ENCODE measurements at regions not wholly inside any gene's neighbourhood (a gene's known extent, or its start where the extent isn't known, plus 50 kb on each side); places are given as distances from the start of the nearest gene placed in this dataset.

DNA sequence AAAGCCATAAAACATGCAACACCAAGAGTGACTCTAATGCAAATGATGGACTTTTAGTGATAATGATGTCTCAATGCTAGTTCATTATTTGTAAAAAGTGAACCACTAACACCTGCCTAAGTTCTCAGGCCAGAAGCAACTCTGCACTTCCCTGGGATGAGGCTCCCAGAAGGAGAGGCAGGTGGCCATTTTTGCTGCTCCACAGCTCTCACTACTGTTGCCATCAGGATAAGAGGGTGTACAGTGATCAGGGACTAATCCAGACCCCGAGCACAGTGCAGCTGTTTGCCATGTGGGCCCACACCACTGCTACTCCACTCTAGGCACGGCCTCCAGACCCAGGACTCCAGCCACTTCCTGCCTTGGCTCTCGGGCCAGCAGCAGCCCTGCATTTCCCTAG, 828.3 kb upstream of the MIR17HG start:
- no peak for DNase-seq

DNA sequence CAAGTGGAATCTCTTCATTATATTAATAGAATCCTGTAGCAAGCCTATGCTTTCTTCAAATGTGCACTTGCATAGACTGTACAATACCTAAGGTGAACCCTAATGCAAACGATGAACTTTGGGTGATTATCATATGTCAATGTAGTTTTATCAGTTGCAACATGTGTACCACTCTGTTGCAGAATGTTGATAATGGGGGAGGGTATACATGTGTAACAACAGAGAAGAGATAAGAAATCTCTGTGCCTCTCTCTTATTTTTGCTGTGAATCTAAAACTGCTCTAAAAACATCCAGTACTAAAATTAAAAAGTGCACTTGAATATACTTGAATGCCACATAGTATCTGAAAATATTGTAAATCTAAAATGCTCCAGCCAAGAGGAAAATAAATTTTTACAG, 820.8 kb upstream of the MIR17HG start:
- DNase-seq: no peak

DNA sequence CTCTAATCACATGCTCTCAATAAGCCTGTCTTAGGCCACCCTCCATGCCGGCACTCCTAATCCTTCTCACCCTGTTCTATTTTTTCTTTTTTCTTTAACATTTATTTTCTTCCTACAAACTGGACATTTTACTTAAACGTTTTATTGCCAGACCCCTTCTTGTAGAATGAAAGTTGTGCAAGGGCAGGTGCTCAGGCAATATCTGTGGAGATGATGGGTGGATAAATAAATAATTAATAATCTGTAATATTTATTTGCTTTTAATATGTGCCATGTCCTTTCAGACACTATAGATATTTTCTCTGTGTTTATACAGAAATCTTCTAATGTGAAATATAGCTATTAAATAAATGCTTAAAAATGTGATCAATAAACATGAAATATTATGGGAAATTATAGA, 815.7 kb upstream of the MIR17HG start:
- no peak for DNase-seq

DNA sequence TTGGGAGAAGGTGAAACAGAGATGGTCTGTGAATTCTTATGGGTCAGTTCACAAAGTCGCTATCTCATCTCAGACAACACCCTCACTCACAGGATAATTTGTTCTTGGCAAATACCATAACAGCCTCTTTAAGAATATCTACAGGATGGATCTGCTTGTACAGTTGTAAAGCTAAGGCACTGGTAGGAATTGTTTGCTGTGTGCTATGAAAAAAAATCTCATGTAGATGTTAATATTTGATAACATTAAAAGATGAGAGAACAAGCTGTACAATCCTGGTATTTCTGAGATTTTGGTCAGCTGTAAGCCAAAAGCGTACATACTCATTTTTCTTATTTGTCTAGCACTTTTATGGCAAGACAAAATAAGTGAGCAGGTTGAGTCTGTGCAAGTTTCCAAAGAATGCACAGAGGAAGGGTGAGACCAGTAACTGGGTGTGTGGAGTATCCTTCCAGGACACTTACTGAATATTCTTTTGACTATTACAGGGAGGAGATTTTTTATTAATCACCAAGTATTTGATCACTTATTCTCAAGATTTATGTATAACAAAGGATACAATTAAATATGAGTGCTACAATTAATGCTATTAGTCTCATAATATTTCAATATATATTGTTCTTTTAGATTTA, 814.5 kb upstream of the MIR17HG start:
- no peak for DNase-seq

- DNase-seq: peak in 1 of 2 donors; percentile 37
Observed at GRCh38 chr13:90533866-90534265, 813.6 kb upstream of the MIR17HG start.

GRCh38 chr13:90534617-90535370, 812.7 kb upstream of the MIR17HG start:
- DNase-seq: no peak

DNA sequence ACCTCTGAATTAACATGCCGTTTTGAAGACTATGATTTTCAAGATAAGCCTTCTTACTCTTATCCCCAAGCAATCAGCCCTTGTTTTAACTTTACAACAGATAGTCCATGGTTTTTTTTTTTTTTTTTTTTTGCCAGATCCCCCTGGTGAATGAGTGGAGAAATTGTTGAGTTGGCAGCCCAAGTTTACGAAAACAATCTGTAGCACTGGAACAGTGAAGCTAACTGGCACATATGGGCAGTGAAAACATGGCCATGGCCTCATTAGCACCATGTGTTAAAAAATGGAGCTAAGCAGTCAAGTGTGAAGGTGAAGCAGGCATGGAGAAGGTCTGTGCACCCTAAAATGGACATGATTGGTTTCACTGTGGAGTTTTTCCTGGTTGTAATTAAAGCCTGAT, 812.1 kb upstream of the MIR17HG start:
- no peak for DNase-seq

DNA sequence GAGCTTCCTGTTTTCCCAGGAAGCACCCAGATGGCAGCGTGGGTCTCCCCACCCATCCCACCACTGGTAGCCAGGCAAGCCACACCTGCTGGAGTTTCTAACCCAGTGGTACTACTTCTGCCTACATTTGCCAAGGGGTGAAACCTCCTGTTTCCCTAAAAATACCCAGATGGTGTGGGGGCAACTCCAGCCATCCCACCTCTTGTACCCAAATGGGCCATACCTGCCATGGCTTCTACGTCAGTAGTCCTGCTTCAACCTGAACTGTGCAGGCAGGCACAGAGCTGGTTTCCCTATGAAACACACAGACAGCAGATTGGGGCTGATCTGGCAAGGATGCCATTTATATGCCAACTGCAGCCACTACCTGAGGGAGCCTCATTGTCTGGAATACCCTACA, 809.4 kb upstream of the MIR17HG start:
- no peak for DNase-seq

DNA sequence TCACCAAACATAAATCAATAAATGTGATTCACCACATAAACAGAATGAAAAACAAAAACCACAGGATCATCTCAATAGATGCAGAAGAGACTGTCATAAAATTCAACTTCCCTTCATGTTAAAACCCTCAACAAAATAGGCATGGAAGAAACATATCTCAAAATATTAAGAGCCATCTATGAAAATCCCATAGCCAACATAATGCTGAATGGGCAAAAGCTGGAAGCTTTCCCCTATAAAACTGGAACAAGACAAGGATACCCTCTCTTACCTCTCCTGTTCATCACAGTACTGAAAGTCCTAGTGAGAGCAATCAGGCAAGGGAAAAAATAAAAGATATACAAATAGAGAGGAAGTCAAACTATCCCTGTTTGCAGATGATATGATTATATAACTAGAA, 806.1 kb upstream of the MIR17HG start:
- no peak for DNase-seq

DNA sequence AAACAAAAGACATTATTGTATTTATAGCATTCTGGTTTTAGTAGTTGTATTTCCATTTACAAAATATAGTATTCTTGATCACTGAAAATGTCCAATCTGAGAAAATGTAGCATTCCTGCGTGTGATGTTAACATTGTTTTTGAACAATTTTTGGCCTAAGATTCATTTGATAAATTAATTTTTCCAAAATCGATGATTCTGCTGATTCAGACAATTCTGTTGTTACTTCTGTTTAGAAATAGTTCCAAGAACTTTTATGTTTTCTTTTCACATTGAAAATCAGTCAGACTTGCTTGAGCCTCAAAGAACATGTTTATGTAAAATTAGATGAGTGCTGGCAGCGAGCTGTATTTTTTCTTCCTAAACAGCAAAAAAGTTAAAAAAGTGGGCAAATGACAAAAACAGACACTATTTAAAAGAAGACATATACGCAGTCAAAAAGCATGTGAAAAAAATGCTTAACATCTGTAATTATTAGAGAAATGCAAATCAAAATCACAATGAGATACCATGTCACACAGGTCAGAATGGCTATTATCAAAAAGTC, 804.5 kb upstream of the MIR17HG start:
- no peak for DNase-seq

DNA sequence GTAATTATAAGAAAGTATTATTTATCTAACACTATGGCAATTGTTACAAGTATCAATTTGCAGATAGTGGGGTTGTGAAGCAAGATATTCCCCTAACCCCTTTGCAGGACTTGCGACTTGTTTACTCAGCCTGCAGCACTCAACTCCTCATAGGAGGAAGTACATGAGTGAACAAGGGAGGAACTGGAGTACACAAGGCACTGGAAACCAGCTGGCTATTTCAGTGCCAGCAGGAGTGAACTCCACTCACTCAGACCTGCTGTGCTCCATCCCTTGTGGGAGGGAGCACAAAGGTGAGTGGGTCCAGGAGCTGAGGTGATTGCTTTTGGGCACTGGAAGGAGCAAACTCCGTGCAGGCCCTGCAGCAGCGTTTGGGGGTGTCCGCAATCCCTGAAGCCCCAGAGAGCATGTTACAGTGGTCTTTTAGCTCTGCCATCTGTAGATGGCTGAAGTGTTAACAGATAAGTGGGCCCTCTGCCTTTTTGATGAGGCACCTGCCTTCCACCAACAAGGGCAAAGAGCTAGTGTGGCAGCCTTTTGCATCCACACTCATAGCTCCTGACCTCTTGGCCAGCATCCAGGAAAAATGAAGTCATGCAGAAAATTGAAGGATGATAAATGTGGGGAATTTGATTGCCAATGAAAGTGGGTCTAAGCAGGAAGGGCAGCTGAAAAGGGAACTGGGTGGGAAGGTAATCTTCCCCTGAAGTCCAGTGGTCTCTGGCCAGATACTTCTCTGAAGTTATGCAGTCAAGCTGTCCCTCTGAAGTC, 802.2 kb upstream of the MIR17HG start:
- no peak for DNase-seq

DNA sequence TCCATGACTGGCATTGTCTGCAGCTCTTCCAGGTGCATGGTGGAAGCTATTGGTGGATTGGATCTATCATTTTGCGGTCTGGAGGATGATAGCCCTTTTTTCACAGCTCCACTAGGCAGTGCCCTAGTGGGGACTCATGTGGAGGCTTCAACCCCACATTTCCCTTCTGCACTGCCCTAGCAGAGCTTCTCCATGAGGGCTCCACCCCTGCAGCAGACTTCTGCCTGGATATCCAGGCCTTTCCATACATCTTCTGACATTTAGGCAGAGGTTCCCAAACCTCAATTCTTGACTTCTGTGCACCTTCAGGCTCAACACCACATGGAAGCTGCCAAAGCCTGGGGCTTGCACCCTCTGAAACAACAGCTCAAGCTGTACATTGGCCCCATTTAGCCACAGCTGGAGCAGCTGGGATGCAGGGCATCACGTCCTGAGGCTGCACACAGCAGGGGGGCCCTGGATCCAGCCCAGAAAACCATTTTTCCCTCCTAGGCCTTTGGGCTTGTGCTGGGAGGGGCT, 800.2 kb upstream of the MIR17HG start:
- DNase-seq: no peak

GRCh38 chr13:90551253-90551652, 796.2 kb upstream of the MIR17HG start:
- DNase-seq: no peak

- DNase-seq: peak in 1 of 2 donors; percentile 12
Observed at GRCh38 chr13:90552702-90553101, 794.8 kb upstream of the MIR17HG start.

DNA sequence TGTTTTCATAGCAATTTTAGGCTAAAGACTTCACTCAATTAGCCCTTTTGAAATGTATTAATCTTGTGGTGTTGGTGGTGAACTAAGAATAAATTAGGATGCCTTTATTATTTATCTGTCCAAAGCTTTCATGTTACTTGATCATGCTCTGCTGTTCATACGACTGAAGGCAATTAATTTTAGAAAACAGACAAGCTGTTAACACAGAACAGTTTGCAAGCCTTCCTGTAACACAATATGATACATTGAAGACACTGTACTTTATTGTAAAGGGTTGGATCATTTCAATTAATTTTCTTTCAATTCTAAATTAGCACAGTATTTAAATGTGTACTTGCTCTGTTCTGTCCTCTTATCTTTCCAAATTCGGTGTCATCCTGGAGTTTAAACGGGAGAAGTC, 794.3 kb upstream of the MIR17HG start:
- no peak for DNase-seq

DNA sequence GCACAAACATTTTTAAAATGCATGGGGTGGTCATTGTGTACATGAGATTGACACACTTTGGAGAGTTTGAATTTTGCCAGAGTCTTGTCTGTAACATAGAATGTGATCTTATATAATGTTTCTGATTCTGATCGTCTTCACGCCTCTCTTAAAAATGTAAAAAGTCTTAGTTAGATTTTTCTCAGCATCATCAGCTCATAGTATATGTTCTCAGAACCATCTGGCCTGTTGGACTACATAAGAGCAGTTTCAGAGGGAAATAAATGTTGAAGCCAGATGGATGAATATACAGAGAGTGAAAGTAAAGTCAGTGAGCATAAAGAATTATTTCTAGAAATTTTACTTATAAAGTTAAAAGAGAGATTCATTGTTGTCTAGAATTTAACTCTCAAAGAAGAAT, 789.9 kb upstream of the MIR17HG start:
- peak in 1 of 2 donors; percentile 12 for DNase-seq

DNA sequence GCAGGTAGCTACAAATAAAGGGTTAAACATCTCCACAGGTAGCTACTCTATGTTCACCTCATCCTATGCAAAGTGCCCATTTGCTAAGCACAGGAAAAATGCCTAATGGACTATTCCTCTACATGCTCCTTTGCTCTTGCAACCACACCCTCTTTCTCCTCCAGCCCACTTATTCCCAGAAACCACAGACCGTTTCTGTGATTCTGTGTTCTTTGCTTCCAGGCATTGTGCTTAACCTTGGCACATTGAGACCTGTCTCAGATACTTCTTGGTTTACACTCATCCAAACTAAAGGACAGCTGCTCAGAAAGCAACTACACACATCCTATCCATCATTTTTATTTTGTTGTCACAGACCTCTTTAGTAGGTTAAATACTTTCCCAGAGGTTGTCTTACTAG, 785.0 kb upstream of the MIR17HG start:
- DNase-seq: no peak

- no peak for DNase-seq
Observed at GRCh38 chr13:90564096-90564495, 783.4 kb upstream of the MIR17HG start.

DNA sequence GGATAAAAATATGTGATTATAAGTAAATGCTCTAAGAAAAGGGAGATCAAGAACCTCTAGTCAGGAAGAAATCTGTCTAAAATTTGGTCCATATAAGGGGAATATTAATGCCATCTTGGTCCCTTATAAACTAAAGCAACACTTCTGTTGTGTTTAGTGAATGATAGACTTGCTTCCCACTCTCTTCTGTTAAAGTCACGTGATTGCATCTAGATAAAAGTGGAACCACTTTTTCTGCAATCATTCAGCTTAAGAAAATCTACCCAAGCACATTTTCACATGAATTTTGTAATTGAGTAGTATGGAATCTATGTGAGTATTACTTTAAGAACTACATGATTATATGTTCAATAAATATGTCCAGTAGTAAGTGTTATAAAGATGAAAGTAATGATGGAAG, 782.9 kb upstream of the MIR17HG start:
- no peak for DNase-seq

- DNase-seq: no peak
Observed at GRCh38 chr13:90565985-90566713, 781.3 kb upstream of the MIR17HG start.

GRCh38 chr13:90568165-90568564, 779.3 kb upstream of the MIR17HG start:
- no peak for DNase-seq

- DNase-seq: no peak
Observed at GRCh38 chr13:90576067-90576466, 771.4 kb upstream of the MIR17HG start.

- DNase-seq: no peak
Observed at GRCh38 chr13:90577726-90578125, 769.8 kb upstream of the MIR17HG start.

Measured in hippocampal formation (tissue), 2 donors.